ENCODE measurements at regions not wholly inside any gene's neighbourhood (a gene's known extent, or its start where the extent isn't known, plus 50 kb on each side); places are given as distances from the start of the nearest gene placed in this dataset.

DNA sequence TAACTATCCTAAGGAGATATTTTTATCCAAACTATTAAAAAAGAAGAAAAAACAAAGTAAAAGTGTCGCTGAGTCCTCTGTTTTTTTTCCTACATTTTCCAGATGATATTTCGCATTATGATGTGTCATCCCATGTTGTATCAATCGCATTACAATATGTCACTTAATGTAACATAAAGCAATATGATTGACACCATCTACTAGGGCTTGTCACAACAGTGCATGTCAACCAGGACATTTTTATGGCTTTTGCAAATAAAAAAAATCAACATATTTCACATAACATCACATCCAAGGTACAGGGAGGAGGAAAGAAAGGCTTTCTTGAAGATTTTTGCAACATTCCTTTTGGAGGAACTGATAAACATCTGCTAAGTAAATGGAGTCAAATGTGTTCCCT is 308.9 kb downstream of the ETAA1 start:
- H3K9me3 ChIP-seq: no peaks in the 10 kb centered on the region
- intact Hi-C loops (cut with DNase I): no loop called here
- no peak overlapping the region for H3K4me3 ChIP-seq
- TF ChIP-seq, protein P1, sequence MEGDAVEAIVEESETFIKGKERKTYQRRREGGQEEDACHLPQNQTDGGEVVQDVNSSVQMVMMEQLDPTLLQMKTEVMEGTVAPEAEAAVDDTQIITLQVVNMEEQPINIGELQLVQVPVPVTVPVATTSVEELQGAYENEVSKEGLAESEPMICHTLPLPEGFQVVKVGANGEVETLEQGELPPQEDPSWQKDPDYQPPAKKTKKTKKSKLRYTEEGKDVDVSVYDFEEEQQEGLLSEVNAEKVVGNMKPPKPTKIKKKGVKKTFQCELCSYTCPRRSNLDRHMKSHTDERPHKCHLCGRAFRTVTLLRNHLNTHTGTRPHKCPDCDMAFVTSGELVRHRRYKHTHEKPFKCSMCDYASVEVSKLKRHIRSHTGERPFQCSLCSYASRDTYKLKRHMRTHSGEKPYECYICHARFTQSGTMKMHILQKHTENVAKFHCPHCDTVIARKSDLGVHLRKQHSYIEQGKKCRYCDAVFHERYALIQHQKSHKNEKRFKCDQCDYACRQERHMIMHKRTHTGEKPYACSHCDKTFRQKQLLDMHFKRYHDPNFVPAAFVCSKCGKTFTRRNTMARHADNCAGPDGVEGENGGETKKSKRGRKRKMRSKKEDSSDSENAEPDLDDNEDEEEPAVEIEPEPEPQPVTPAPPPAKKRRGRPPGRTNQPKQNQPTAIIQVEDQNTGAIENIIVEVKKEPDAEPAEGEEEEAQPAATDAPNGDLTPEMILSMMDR (IDR thresholded peaks at IDR 0.05): no peak
- H3K4me1 ChIP-seq: no peaks in the 10 kb centered on the region
- no peak overlapping the region for H3K27ac ChIP-seq
- no peaks in the 10 kb centered on the region for H3K27me3 ChIP-seq
- no peaks in the 10 kb centered on the region for H3K36me3 ChIP-seq (replicated peaks in 1 of 2; ENCODE audit: insufficient read depth in 1 of 2, low read depth in 2 of 2)
- 92 to 95% methylated on average over 3 of the region's 3 CpGs for WGBS, 2 donors
- ATAC-seq: no peak
- no peak for DNase-seq

DNA sequence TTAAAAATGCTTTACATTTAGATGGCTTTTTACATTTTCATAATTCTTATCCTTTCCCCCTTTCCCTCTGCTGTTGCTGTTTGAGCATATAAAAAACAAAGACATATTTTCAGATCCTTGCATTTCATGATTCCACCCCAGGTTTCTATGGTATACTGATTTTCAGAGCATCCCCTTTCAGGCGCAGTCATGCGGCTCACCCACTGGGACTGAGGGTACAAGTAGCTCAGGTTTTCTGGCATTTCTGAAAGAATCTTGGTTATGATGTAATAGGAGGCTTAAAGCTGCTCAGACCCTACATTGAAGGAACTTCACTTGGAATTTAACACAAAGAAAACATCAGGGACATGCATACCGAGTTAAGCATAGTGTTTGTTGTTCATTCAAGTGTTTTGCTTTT is 310.8 kb downstream of the ETAA1 start:
- no peak overlapping the region for H3K27ac ChIP-seq
- DNase-seq: no peak
- no peak for ATAC-seq
- no peaks in the 10 kb centered on the region for H3K36me3 ChIP-seq (replicated peaks in 1 of 2; ENCODE audit: insufficient read depth in 1 of 2, low read depth in 2 of 2)
- H3K27me3 ChIP-seq: no peaks in the 10 kb centered on the region
- H3K4me1 ChIP-seq: no peaks in the 10 kb centered on the region
- H3K4me3 ChIP-seq: no peak overlapping the region
- WGBS, 2 donors: 85 to 91% methylated on average over 3 of the region's 3 CpGs
- intact Hi-C loops (cut with DNase I): no loop called here
- no peaks in the 10 kb centered on the region for H3K9me3 ChIP-seq
- TF ChIP-seq POLR2A (IDR thresholded peaks at IDR 0.05): no peak
- TF ChIP-seq, protein P1 (IDR thresholded peaks at IDR 0.05): no peak

DNA sequence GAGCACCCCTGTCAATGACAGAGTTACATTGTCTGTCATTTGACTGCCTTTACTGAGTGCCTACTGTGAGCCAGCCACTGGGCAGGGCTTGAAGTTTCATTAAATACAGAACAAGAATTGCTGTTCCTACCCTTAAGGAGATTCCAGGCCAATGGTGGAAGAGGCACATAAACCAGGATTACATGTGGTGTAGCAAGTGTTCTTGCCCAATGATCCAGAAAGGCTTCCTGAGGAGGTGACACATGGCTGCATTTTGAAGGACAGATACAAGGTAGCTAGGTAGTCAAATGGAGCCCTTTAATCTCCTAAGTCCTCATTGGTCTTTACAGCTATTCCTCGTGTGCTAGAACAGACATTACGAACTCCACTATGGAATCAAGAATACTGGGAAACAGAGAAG is 312.7 kb downstream of the ETAA1 start:
- DNase-seq (no peak), ATAC-seq (no peak)
- Histone ChIP-seq H3K36me3 (replicated peaks in 1 of 2; ENCODE audit: insufficient read depth in 1 of 2, low read depth in 2 of 2) (no peaks in the 10 kb centered on the region), H3K27ac (no peak overlapping the region), H3K4me1 (no peaks in the 10 kb centered on the region), H3K27me3 (no peaks in the 10 kb centered on the region), H3K9me3 (no peaks in the 10 kb centered on the region), H3K4me3 (no peak overlapping the region)
- WGBS, 2 donors: 83 to 92% methylated on average over 2 of the region's 2 CpGs
- TF ChIP-seq, protein P1 (IDR thresholded peaks at IDR 0.05): no peak
- no peak for TF ChIP-seq POLR2A (IDR thresholded peaks at IDR 0.05)
- intact Hi-C loops (cut with DNase I): no loop called here

DNA sequence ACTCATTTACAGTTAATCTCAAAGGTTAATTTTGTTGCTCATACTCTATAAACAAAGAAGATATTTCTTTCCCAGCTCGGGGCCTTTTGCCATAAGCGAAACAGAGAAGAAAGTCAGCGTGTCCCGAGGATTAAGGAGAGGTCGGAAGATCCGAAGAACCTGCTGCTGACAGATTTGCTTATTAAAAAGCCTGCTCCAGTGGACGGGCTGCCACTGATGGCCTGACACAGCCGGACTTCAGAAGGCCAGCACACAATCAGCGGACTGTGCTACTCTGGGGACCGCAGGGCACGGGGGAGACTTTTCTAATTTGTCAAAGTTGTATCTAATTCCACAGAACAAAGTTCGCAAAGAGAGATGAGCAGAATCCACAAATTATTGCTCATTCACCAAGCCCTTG is 315.4 kb downstream of the ETAA1 start:
- intact Hi-C loops (cut with DNase I): no loop called here
- Histone ChIP-seq H3K27me3 (no peaks in the 10 kb centered on the region), H3K4me1 (no peaks in the 10 kb centered on the region), H3K4me3 (no peak overlapping the region), H3K36me3 (replicated peaks in 1 of 2; ENCODE audit: insufficient read depth in 1 of 2, low read depth in 2 of 2) (no peaks in the 10 kb centered on the region), H3K9me3 (no peaks in the 10 kb centered on the region), H3K27ac (no peak overlapping the region)
- ATAC-seq: no peak
- WGBS, 2 donors: 73 to 84% methylated on average over 12 of the region's 12 CpGs
- TF ChIP-seq, protein P1 (IDR thresholded peaks at IDR 0.05): no peak
- TF ChIP-seq POLR2A (IDR thresholded peaks at IDR 0.05): no peak
- no peak for DNase-seq

DNA sequence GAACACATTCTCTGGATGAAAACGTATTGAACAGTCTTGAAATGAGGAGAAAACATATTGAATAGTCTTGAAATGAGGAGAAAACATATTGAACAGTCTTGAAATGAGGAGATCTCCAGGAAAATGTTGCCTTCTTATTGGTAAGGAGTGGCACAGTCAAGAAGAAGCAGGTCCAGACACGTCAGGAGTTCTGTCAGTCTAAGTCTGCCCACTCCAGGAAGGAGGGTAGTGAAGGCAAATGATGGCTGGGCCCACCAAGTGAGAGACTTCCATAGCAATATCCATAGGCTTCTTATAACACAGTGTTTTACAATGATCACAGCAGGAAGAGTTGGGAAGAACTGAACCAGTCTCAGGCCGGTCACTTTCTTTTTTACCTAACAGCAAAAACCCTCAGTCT is 316.2 kb downstream of the ETAA1 start:
- TF ChIP-seq, protein P1 (IDR thresholded peaks at IDR 0.05): no peak
- no peak for TF ChIP-seq POLR2A (IDR thresholded peaks at IDR 0.05)
- H3K27ac ChIP-seq: no peak overlapping the region
- H3K27me3 ChIP-seq: no peaks in the 10 kb centered on the region
- no peak overlapping the region for H3K4me3 ChIP-seq
- intact Hi-C loops (cut with DNase I): no loop called here
- no peak for DNase-seq
- H3K4me1 ChIP-seq: no peaks in the 10 kb centered on the region
- WGBS, 2 donors: 54 to 63% methylated on average over 3 of the region's 3 CpGs
- no peaks in the 10 kb centered on the region for H3K9me3 ChIP-seq
- no peak for ATAC-seq
- H3K36me3 ChIP-seq (replicated peaks in 1 of 2; ENCODE audit: insufficient read depth in 1 of 2, low read depth in 2 of 2): no peaks in the 10 kb centered on the region

Measured in body of pancreas (tissue), 4 donors.